Skin of body (tissue), 1 donor: ENCODE measurements at regions not wholly inside any gene's neighbourhood (a gene's known extent, or its start where the extent isn't known, plus 50 kb on each side); places are given as distances from the start of the nearest gene placed in this dataset.
"Not testable (repeated sequence)": the region's sequence is repeated elsewhere in the genome, so short reads cannot be mapped to it uniquely, and the experiment has no call there.

ENCODE experiments used
- DNase-seq: peaks from one replicate; lab custom pipeline; 2025; lab: John Stamatoyannopoulos, UW

DNA sequence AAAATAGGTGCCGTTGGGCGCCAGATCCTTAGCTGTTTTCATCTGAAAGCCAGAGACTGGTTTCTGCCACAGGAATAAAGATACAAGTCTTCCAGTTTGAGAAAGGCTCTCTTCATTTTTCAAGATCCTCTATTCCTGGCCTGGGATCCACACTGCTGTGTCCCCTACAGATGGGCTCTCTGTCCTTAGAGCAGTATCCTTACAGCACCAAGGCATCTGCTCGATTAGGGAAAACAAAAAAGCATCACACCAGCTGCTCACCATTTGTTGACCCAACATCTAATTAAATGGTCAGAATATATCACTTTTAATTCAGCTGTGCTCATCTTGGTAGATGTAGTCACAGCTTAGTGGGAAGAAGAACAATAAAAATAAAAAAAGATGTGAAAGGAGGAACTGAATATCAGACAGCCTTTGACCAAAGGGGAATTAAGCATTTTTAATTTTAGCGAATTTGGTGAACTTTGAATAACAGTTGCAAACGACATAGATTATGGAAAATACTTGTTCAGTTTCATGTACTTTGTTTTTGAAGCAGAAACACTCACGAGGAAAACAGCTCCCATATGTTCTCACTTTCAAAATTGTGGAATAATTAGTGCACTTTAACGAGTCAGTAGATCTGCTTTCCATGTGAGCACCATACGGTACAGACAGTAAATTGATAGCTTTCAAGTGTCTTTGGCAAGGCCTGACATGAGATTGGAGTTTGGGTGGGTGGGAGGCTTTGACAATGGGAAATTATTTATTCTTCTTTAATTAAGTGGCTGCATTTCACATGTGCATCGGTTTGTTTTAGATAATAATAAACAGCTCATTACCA is 148.4 kb upstream of the CLNK start:
- DNase-seq = peak; percentile 69

DNA sequence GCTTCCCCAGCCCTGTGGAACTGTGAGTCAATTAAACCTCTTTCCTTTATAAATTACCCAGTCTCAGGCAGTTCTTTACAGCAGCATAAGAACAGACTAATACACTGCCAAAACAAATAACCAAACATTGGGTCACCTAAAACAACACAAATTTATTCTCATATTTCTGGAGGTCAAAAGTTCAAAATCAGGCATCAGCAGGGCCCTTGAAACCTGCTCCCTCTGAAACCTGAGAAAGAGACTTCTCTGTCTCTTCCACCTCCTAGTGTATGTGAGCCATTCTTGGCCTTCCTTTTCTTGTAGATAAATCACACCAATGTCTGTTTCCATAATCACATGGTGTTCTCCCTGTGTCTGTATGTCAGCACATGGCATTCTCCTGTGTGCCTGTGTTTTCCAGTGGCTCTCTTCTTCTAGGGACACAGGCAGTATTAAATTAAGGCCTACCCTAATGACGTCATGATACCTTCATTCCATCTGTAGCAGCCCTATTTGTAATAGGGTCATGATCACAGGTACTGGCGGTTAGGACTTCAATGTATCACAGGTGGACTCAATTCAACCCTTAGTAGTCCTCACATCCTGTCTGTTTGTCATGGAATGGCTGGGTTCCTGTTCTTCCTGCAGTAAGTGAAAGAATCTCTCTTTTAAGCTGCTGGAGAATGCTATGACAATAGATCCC is 147.3 kb upstream of the CLNK start:
- no peak for DNase-seq

DNA sequence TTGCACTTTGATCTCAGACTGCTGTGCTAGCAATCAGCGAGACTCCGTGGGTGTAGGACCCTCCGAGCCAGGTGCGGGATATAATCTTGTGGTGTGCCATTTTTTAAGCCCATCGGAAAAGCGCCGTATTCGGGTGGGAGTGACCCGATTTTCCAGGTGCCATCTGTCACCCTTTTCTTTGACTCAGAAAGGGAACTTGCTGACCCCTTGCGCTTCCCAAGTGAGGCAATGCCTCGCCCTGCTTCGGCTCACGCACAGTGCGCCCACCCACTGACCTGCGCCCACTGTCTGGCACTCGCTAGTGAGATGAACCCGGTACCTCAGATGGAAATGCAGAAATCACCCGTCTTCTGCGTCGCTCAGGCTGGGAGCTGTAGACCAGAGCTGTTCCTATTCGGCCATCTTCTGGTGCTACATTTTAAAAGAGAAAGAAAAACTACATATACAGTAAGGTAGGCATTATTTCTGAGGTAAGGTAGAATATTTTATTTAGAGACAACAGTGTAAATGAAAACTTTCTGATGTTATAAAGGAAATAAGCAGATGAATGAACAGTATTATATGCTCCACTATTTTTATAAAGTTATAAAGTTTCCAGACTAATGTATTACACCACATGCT is 144.5 kb upstream of the CLNK start:
- not testable (repeated sequence) for DNase-seq

DNA sequence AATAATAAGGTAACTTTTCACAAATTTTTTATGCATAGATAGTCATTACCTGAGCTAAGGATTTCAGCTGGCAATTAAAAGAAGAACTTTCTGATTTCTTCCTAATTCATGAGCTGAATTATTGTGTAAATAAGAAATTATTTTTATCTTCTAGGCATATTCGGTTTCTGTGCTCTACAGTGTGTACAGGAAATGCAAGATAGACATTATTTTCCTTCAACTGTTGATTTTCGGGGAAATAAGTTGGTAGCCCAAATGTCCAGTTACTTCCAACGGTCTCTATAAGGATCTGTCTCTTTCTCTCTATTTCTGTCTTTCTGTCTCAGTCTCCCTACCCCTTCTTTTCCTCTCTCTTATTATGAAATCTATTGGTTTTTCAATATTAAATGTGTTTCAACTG is 137.3 kb upstream of the CLNK start:
- no peak for DNase-seq

DNA sequence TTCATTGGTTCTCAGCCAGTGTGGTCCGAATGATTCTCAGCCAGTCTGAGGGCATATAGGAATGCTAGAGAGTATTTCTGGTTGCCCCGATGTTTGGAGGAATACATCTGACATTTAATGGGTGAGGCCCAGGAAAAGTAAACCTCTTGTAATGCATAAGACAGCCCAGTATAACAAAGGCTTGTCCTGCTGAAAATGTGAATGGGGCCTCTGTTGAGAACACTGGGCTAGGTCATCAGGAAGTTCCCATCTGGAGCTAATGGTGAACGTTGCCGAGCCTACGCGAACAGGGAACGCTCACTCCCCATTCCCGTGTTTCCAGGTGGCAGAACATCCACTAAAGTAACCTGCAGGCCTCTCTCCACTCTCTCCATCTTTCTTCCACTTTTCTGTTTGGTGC is 132.0 kb upstream of the CLNK start:
- no peak for DNase-seq

DNA sequence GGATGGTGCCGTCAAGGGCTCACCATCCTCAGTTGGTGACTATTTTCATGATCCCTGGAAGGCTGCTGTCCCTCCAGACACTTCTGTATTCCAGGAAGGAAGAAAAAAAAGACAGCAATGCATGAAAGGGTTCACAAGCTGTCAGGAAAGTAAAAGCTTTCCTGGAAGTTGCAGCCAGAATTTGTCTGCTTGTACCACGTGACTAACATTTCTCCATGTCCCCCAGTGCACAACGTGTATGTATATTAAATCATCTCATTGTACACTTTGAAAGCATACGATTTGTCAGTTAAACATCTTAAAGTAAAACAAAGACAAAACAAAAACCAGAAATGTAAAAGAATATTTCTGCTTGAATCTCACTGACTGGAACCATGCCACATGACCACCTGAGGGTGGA is 127.4 kb upstream of the CLNK start:
- no peak for DNase-seq

DNA sequence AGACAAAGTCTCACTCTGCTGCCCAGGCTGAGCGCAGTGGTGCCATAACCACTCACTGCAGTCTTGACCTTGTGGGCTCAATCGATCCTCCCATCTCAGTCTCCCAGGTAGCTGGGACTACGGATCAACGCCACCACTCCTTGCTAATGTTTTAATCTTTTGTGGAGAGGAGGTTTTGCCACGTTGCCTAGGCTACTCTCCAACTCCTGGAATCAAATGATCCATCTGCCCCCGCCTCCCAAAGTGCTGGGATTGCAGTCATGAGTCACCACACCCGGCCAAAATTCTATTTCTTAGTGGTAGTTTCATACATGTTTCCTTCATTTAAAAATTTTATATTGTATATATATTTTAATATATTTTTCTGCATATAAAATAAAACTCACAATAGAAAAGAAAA is 125.8 kb upstream of the CLNK start:
- DNase-seq = no peak

DNA sequence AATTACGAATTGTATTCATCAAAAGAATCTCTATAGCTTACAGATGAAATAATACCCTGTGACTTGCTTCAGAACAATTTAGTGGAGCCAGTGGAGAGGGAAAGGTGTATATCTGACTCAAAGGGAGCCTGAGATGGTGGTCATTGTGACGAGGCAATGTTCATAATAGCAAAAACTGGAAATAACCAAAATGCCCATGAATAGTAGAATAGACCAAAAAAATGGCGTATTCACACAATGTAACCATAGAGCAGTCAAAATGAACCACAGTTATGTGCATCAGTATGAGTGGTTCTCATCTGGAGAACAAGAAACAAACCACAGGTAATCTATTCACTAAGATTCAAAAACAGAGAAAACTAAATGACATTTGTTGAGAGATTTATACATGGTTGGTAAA is 125.3 kb upstream of the CLNK start:
- no peak for DNase-seq

DNA sequence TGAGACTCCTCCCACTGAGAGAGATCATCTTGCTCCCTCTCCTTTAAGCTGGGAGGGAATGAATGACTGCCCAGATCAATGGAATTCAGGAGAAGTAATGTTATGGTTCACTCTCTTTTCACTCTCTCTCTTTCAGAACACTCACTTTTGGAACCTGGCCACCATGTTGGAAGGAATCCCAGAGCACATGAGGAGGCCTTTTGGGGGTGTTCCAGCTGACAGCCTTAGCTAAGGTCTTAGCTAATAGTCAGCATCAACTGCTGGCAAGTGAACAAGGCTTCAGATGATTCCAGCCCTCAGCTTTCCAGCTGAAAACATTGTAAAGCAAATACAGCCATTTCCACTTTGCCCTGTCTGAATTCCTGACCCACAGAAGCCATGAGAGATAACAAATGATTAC is 124.0 kb upstream of the CLNK start:
- peak; percentile 72 for DNase-seq

DNA sequence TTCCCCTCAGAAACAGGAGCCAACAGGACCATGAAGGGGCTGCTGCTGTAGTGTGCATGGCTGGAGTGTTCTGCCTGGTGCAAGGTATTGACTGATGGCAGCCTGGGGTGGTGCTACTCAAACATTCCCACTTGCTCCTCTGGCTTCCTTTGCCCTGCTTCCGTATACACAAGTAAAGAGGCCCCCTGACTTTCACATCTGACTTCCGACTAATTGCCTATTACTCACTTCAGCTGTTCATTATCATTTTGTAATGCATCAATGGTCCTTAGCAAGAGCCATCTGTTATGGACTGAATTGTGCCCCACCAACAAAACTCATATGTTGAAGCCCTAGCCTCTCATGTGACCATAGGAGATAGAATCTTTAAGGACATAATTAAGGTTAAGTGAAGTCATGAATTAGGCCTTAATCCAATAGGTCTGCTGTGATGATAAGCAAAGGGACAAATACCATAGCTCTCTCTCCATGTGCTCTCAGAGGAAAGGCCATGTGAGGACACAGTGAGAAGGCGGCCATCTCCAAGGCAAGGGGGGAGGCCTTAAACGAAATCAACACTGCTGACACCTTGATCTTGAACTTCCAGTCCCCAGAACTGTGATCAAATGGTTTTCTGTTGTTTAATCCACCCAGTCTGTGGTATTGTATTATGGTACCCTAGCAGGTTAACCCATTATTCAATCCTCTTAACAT is 122.5 kb upstream of the CLNK start:
- DNase-seq = no peak

DNA sequence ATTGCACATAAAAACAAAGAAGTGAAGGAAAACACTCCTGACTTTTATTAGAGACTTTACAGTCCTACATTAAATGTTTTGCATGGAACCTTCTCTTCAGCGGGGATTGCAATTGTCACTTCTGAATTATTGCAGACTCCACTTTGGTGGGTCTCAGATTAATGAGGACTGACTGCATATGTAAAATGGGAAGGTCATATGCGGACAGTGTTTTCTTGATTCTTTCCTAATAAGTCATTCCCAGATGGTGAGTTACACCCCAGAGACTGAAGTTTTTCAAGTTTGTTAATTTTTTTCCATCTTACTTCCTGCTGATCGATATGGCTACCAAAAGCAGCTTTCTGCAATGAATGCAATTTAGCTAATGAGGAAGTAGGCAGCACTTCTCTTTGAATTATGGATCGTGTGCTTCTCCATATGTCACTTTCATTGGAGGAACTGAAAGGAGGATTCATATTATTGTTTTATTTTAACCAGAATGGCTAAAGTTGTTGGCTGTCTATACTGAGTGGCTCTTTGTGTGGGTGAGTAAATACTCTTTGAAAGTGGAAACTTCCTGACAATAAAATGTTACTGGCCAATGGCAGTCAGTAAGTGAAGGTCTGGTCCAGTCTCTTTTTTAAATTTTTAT is 119.3 kb upstream of the CLNK start:
- DNase-seq = no peak

DNA sequence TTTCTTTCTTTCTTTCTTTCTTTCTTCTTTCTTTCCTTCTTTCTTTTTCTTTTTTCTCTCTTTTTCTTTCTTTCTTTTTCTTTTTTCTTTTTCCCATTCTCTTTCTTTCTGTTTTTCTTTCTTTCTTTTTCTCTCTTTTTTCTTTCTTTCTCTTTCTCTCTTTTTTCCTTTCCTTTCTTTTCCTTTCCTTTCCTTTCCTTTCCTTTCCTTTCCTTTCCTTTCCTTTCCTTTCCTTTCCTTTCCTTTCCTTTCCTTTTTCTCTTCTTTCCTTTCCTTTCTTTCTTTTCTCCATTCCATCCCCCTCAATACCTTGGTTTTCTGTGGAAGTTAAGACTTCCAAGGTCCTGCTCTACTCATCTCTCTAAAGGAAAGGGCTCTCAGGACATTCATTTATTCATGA is 102.8 kb upstream of the CLNK start:
- no peak for DNase-seq

DNA sequence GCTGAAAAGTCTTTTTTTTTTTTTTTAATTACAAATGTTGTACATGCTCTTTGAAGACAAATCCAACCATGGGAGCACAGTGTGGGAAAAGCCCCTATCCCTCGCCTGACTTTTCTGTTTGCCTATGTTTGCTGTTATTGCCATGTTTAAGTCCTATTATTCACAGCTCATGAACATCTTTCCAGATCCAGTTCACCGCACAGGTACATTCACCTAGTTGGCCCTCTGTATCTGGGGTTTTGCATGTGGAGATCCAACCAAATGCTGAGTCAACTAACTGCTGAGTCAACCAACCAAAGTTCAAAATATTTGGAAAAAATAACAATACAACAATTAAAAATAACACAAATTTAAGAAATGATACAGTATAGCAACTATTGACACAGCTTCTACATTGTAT is 100.1 kb upstream of the CLNK start:
- DNase-seq = no peak

DNA sequence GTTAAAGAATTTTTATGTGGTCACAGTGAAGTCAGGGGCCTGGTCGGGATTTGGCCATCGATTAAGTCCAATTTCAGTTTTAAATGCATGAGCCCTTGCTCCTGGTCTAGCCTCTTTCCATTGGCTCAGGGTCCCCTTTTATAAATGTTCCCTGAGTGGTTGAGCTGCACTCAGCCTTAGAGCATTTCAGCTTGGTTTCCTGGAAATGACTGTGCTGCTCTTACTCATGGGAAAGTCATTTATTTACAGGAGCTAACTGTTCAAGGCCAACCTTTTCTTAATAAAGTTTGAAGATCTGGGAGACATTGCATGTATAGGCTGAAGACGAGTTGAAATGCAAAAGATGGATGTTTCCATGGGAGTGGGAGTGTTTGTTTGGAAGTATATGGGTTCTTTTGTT is 98.8 kb upstream of the CLNK start:
- no peak for DNase-seq

DNA sequence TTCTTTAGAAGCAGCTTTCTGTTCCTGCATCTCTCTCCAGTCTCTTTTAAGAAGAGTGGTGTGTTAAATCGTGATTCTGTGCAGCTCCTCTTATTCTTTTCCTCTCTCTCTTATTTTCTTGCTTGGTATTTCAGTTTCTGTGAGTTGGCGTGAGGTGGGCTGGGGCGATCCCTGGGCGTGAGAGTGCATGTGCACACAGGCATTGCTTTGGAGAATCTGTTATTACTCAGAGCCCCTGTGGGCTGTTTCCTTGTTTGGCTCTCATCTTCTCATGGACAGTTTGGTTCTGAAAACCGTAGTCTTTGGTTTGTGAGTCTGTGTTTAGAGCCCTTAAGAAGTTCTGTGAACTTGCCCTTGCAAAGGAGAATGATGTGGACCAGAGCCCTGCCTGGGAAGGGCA is 97.2 kb upstream of the CLNK start:
- DNase-seq = no peak

DNA sequence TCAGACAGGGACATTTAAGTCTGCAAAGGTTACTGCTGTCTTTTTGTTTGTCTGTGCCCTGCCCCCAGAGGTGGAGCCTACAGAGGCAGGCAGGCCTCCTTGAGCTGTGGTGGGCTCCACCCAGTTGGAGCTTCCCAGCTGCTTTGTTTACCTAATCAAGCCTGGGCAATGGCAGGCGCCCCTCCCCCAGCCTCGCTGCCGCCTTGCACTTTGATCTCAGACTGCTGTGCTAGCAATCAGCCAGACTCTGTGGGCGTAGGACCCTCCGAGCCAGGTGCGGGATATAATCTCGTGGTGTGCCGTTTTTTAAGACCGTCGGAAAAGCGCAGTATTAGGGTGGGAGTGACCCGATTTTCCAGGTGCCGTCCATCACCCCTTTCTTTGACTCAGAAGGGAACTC is 96.2 kb upstream of the CLNK start:
- not testable (repeated sequence) for DNase-seq

DNA sequence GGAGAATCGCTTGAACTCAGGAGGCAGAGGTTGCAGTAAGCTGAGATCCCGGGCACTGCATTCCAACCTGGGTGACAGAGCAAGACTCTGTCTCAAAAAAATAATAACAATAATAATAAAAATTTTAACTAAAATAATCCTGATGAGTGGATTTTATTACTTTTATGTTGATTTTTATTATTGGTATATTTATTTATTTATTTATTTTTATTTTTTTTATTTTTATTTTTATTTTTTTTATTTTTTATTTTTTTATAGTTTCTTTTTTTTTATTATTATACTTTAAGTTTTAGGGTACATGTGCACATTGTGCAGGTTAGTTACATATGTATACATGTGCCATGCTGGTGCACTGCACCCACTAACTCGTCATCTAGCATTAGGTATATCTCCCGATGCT is 90.6 kb upstream of the CLNK start:
- not testable (repeated sequence) for DNase-seq

DNA sequence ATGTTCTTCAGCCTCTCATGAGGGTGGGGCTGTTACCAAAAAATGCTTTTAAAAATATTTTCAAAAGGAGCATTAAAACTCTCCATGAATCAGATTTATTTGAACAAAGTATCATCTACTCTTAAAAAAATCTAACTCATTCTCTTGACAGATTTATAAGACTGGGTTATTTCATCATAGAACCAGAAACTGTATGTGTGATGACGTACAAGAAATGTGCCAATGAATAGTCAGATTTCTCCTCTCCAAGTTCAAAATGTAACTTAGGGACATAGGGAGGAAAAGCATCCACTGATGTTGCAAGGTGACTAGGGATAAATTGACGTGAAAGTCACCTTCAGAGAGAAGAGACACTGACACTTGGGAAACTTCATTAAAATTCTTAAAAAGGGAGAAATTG is 89.1 kb upstream of the CLNK start:
- no peak for DNase-seq

DNA sequence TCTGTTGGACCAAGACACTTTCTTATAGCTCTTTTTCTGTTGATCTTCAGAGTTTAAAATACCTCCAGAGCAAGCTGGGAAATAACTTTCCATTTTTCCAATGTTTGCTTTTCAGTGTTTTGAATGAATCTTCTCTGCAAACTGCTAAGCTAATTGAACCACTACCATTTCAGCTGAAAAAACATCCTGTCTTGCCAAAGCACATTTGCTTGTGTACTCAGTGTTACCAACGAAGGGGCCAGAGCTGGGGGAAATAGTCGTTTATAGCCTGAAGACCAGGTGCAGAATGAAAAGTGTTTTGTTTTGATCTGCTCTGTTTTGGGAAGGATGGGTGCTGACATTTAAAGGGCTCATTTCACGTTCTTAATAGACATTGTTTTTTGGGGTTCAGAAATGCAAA is 88.4 kb upstream of the CLNK start:
- DNase-seq = no peak

DNA sequence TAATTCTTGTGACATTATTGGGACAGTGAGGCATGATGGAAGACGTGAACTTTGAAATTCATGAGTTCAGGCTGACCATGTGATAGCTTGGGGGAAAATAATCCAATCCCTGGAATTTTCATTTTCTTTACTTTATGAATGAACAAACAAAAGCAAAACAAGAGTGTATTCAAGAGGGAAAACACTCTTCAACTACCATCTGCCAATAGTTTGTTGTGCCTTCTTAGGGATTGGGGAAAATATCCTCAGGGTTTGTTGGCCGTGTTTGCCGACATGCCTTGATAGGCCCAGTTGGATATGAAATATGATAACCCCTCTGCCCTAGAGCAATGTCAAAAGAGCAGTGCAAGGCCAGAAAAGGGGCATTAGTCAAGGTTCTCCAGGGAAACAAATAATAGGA is 80.8 kb upstream of the CLNK start:
- DNase-seq = no peak

DNA sequence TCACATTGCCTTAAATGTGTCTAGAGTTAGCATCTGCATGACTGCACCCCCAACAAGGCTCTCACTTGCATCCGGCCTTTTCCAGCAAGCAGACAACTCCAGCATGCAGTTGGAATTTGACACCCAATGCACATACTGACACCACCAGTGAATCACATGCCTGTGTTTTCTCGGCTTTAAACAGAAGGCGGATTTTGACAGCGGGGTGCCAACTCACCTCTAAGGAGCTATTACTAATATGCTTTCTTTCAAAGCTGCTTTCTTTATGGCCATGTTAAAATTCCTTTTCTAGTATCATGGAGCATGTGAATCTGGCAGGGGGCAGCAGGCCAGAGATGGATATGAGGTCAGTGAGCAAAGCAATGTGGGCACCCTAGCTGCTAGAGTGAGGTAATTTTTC is 78.0 kb upstream of the CLNK start:
- DNase-seq = no peak

DNA sequence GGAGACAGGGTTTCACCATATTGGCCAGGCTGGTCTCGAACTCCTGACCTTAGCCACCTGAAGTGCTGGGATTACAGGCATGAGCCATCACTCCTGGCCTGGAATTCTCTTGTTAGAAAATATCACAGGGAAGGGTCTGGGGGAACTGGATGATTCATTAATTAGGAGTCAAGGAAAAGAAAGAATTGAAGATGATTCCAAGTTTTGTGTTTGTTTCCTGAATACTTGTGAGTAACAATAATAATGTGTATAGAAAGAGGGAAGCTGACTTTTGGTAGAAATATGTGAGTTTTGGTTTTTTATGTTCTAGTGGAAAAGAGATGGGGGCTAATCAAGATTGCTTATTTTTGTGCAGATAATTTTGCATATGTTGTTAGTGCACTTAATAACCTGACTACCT is 77.3 kb upstream of the CLNK start:
- DNase-seq = no peak
